HepG2 (cell line): ENCODE measurements at regions not wholly inside any gene's neighbourhood (a gene's known extent, or its start where the extent isn't known, plus 50 kb on each side); places are given as distances from the start of the nearest gene placed in this dataset.

ENCODE experiments used
- ATAC-seq: fragments of 200-7000 bp; cut with Tn5 transposase; 3 replicates; pipeline ENCODE4 v1.9.1; 2020; ENCODE audit warnings: mild to moderate bottlenecking, moderate library complexity
- BruUV-seq: library from RNA; stranded (reverse); fragments of 400-500 nt; replicated peaks from 2 replicates; lab custom pipeline; 2021; lab: Mats Ljungman, UMichigan
- CTCF ChIA-PET: fragments of 300-600 bp; formaldehyde crosslinking; extraction: SDS; loops from one replicate; lab custom pipeline; 2021; ENCODE audit warnings: low total read pairs, inconsistent platforms, low intra/inter-chr PET ratio; lab: Yijun Ruan, JAX
- POLR2A ChIA-PET: fragments of 350-600 bp; sonication (Branson Sonifier 250); formaldehyde crosslinking; loops from one replicate; lab custom pipeline; 2020; ENCODE audit warnings: antibody characterized with exemption, inconsistent platforms; lab: Yijun Ruan, JAX
- DNase-seq: peaks from one replicate; pipeline ENCODE4 v3.0.0-alpha.2; 2015; ENCODE audit warnings: low spot score
- FAIRE-seq: peaks from 3 replicates; lab custom pipeline; 2011; peaks lifted over from hg19 to GRCh38; lab: Jason Lieb, UNC
- H2AFZ ChIP-seq: one replicate; pipeline ENCODE4 v1.6.1; 2011; ENCODE audit warnings: low read length, inconsistent platforms
- H3K27ac ChIP-seq: fragments of 300-600 bp; 3 replicates; pipeline ENCODE4 v1.8.0; 2011; ENCODE audit warnings: mixed run types, mild to moderate bottlenecking, mixed read lengths, low read length, inconsistent platforms; ENCODE audit not compliant: insufficient read depth; ENCODE audit errors: extremely low read length
- H3K27me3 ChIP-seq, 2 experiments: fragments of 200-600 bp in 1 of 2; 2 replicates in 1 of 2; 3 replicates in 1 of 2; pipeline versions ENCODE4 v1.6.0 to v1.8.0; 2011; ENCODE audit warnings: low read length in 2 of 2, mild to moderate bottlenecking in 2 of 2, moderate library complexity in 2 of 2, inconsistent platforms in 1 of 2; ENCODE audit not compliant: insufficient read depth in 2 of 2, control insufficient read depth in 1 of 2
- H3K36me3 ChIP-seq, 2 experiments: fragments of 200-600 bp in 1 of 2; replicated peaks in 1 of 2; 2 replicates in 1 of 2; 3 replicates in 1 of 2; pipeline versions ENCODE4 v1.5.1 to v1.8.0; 2011; ENCODE audit warnings: low read length in 2 of 2, inconsistent platforms in 1 of 2; ENCODE audit not compliant: insufficient read depth in 2 of 2, control insufficient read depth in 1 of 2
- H3K4me1 ChIP-seq: 2 replicates; pipeline ENCODE4 v1.5.1; 2012; ENCODE audit warnings: low read length, inconsistent platforms; ENCODE audit not compliant: insufficient read depth
- H3K4me2 ChIP-seq: 2 replicates; pipeline ENCODE4 v1.6.0; 2011; ENCODE audit warnings: low read depth, low read length, inconsistent platforms
- H3K4me3 ChIP-seq, 3 experiments: fragments of 200-600 bp in 1 of 3; sonication (generic), shearing (Covaris generic) in 1 of 3; replicated peaks in 1 of 3; 2 replicates each; pipeline ENCODE4 v1.5.1; 2011 to 2016; ENCODE audit warnings: low read length in 3 of 3, inconsistent platforms in 2 of 3, low read depth in 2 of 3, mild to moderate bottlenecking in 2 of 3, control low read depth in 1 of 3, mixed read lengths in 1 of 3; ENCODE audit not compliant: insufficient read depth in 1 of 3
- H3K79me2 ChIP-seq: one replicate; pipeline ENCODE4 v1.6.1; 2011; ENCODE audit warnings: low read length, inconsistent platforms; ENCODE audit not compliant: insufficient read depth
- H3K9ac ChIP-seq: 2 replicates; pipeline ENCODE4 v1.6.0; 2011; ENCODE audit warnings: mild to moderate bottlenecking, low read depth, low read length, inconsistent platforms; ENCODE audit not compliant: insufficient read depth
- H3K9me3 ChIP-seq: 2 replicates; pipeline ENCODE4 v1.5.1; 2012; ENCODE audit warnings: mild to moderate bottlenecking, low read length
- H4K20me1 ChIP-seq: 2 replicates; pipeline ENCODE4 v1.6.0; 2011; ENCODE audit warnings: inconsistent platforms, mild to moderate bottlenecking, low read length, moderate library complexity; ENCODE audit not compliant: insufficient read depth
- HOMEZ ChIP-seq: IDR thresholded peaks from 2 replicates; pipeline ENCODE4 v1.6.1; 2016; ENCODE audit warnings: low read depth
- KLF13 ChIP-seq: sonication (generic); formaldehyde crosslinking; IDR thresholded peaks from 2 replicates; pipeline ENCODE4 v1.4.0; 2020; ENCODE audit warnings: mild to moderate bottlenecking, missing genetic modification reagents
- PTBP1 ChIP-seq: fragments of 200-400 bp; formaldehyde crosslinking; IDR thresholded peaks from 2 replicates; pipeline ENCODE4 v1.6.1; 2018; ENCODE audit warnings: low read length, low read depth; ENCODE audit not compliant: poor library complexity, severe bottlenecking
- RBAK ChIP-seq: sonication (generic); formaldehyde crosslinking; IDR thresholded peaks from 2 replicates; pipeline ENCODE4 v1.5.1; 2020; ENCODE audit warnings: mild to moderate bottlenecking, missing genetic modification reagents
- ZBTB33 ChIP-seq: sonication (generic); formaldehyde crosslinking; IDR thresholded peaks from 2 replicates; pipeline ENCODE4 v1.4.0; 2020; ENCODE audit warnings: missing genetic modification reagents
- ZBTB4 ChIP-seq: sonication (generic); formaldehyde crosslinking; IDR thresholded peaks from 2 replicates; pipeline ENCODE4 v1.4.0; 2020; ENCODE audit warnings: missing genetic modification reagents, mild to moderate bottlenecking, borderline replicate concordance
- ZNF224 ChIP-seq: sonication (generic); formaldehyde crosslinking; IDR thresholded peaks from 2 replicates; pipeline ENCODE4 v1.5.0; 2020; ENCODE audit warnings: mild to moderate bottlenecking, missing genetic modification reagents
- ZNF235 ChIP-seq: sonication (generic); formaldehyde crosslinking; IDR thresholded peaks from 2 replicates; pipeline ENCODE4 v1.8.1; 2023; ENCODE audit warnings: mild to moderate bottlenecking, missing genetic modification reagents, borderline replicate concordance
- ZNF772 ChIP-seq: sonication (generic); formaldehyde crosslinking; IDR thresholded peaks from 2 replicates; pipeline ENCODE4 v1.5.0; 2020; ENCODE audit warnings: mild to moderate bottlenecking, missing genetic modification reagents
- WGBS: methylation state at CpG from one replicate; pipeline ENCODE4 v1.1.6; 2017; ENCODE audit warnings: low lambda C conversion rate; 5-methylcytosine and 5-hydroxymethylcytosine counted together
- in situ Hi-C: cut with HindIII; loops from 2 replicates; pipeline ENCODE4 v1.10.0; 2017; ENCODE audit warnings: low pct_unique_long_range_greater_than_20kb; ENCODE audit not compliant: extremely low pct_ligation_motif_present
- intact Hi-C: fragments of 100-400 bp; cut with micrococcal nuclease; formaldehyde crosslinking; loops from one replicate; pipeline ENCODE4 v1.10.0; 2022; ENCODE audit not compliant: unreplicated experiment

- TF ChIP-seq PTBP1 (no peak), RBAK (no peak), ZNF224 (CRISPR knock-in tag) (no peak), ZBTB4 (CRISPR knock-in tag) (0 out of 2 replicates have a peak, but pooled peaks have one; percentile 30), ZNF772 (CRISPR knock-in tag) (0 out of 2 replicates have a peak, but pooled peaks have one; percentile 23), HOMEZ (CRISPR knock-in tag) (peak; percentile 99), KLF13 (CRISPR knock-in tag) (no peak)
These were observed 308.3 kb upstream of the RGS6 start (continued) for GRCh38 chr14:71623939-71624338.

GRCh38 chr14:71625175-71625574, 307.1 kb upstream of the RGS6 start:
- no peaks in the 10 kb centered on the region for H3K79me2 ChIP-seq
- ATAC-seq (no peak), DNase-seq (no peak), FAIRE-seq (no peak)
- H3K4me3 ChIP-seq, result no peak overlapping the region
- BruUV-seq, result no TSS peak
- POLR2A ChIA-PET, result no interaction called here
- TF ChIP-seq ZBTB33 (CRISPR knock-in tag) (peak; percentile 81; the same call in 1 of the 2 replicates), ZNF235 (no peak)
- H3K27me3 ChIP-seq, result no peaks in the 10 kb centered on the region
- no peaks in the 10 kb centered on the region for H3K36me3 ChIP-seq
- intact Hi-C loops (no loop called here), in situ Hi-C loops (no loop called here)
- 95% methylated on average over 6 of the region's 6 CpGs for WGBS
- no peaks in the 10 kb centered on the region for H4K20me1 ChIP-seq
- CTCF ChIA-PET, result no interaction called here
- H3K4me1 ChIP-seq, result peaks cover 15% of the 10 kb centered on the region
- no peak overlapping the region for H3K27ac ChIP-seq
- H3K9me3 ChIP-seq, result no peaks in the 10 kb centered on the region
- H2AFZ ChIP-seq, result no peak overlapping the region
- H3K4me2 ChIP-seq, result no peak overlapping the region
- H3K9ac ChIP-seq, result no peak overlapping the region
